Mesendoderm (in vitro differentiated cells): ENCODE measurements at regions not wholly inside any gene's neighbourhood (a gene's known extent, or its start where the extent isn't known, plus 50 kb on each side); places are given as distances from the start of the nearest gene placed in this dataset.

Experiments
- DNase-seq: peaks from one replicate; pipeline ENCODE4 v3.0.0; 2013
- H2AK5ac ChIP-seq: 2 replicates; pipeline ENCODE4 v1.6.1; 2013; ENCODE audit warnings: low read length, inconsistent platforms
- H2BK120ac ChIP-seq: 2 replicates; pipeline ENCODE4 v1.6.1; 2013; ENCODE audit warnings: low read depth, mild to moderate bottlenecking, low read length, moderate library complexity, mixed read lengths
- H2BK15ac ChIP-seq: replicated peaks from 2 replicates; pipeline ENCODE4 v1.6.1; 2013; ENCODE audit warnings: low read depth, mild to moderate bottlenecking, moderate library complexity
- H2BK5ac ChIP-seq: 2 replicates; pipeline ENCODE4 v1.6.1; 2013; ENCODE audit warnings: low read length, inconsistent platforms
- H3K18ac ChIP-seq: 2 replicates; pipeline ENCODE4 v1.6.1; 2013; ENCODE audit warnings: mild to moderate bottlenecking, low read length, mixed read lengths
- H3K23ac ChIP-seq: one replicate; pipeline ENCODE4 v1.6.1; 2013; ENCODE audit warnings: low read length
- H3K27ac ChIP-seq: 2 replicates; pipeline ENCODE4 v1.5.1; 2013; ENCODE audit warnings: low read depth, mild to moderate bottlenecking, inconsistent platforms, low read length, moderate library complexity
- H3K27me3 ChIP-seq: 2 replicates; pipeline ENCODE4 v1.6.1; 2013; ENCODE audit warnings: low read length, control low read depth, mild to moderate bottlenecking, inconsistent platforms; ENCODE audit not compliant: insufficient read depth, poor library complexity
- H3K36me3 ChIP-seq: 2 replicates; pipeline ENCODE4 v1.6.1; 2013; ENCODE audit warnings: low read length, inconsistent platforms; ENCODE audit not compliant: control insufficient read depth, insufficient read depth
- H3K4ac ChIP-seq: one replicate; pipeline ENCODE4 v1.6.1; 2013; ENCODE audit warnings: low read depth, mild to moderate bottlenecking, low read length, moderate library complexity
- H3K4me1 ChIP-seq: 2 replicates; pipeline ENCODE4 v1.6.1; 2013; ENCODE audit warnings: low read depth, low read length, inconsistent platforms; ENCODE audit not compliant: control insufficient read depth
- H3K4me2 ChIP-seq: 2 replicates; pipeline ENCODE4 v1.6.1; 2013; ENCODE audit warnings: low read length
- H3K4me3 ChIP-seq: 2 replicates; pipeline ENCODE4 v1.5.1; 2013; ENCODE audit warnings: mild to moderate bottlenecking, low read length
- H3K56ac ChIP-seq: one replicate; pipeline ENCODE4 v1.6.1; 2013; ENCODE audit warnings: low read length
- H3K79me1 ChIP-seq: 2 replicates; pipeline ENCODE4 v1.6.1; 2013; ENCODE audit warnings: low read length, inconsistent platforms
- H3K79me2 ChIP-seq: 2 replicates; pipeline ENCODE4 v1.6.1; 2013; ENCODE audit warnings: mild to moderate bottlenecking, low read length; ENCODE audit not compliant: control insufficient read depth, insufficient read depth
- H3K9ac ChIP-seq: 2 replicates; pipeline ENCODE4 v1.6.1; 2013; ENCODE audit warnings: low read length, inconsistent platforms
- H4K5ac ChIP-seq: one replicate; pipeline ENCODE4 v1.6.1; 2013; ENCODE audit warnings: low read length
- H4K8ac ChIP-seq: one replicate; pipeline ENCODE4 v1.6.1; 2013; ENCODE audit warnings: low read depth, mild to moderate bottlenecking, control low read depth, low read length, moderate library complexity
- WGBS: extraction: QIAGEN DNeasy Blood & Tissue Kit; methylation state at CpG from one replicate; pipeline ENCODE4 v1.1.7; 2013; ENCODE audit warnings: low lambda C conversion rate, missing lambda C conversion rate; ENCODE audit not compliant: insufficient coverage; ENCODE audit errors: extremely low coverage; 5-methylcytosine and 5-hydroxymethylcytosine counted together

DNA sequence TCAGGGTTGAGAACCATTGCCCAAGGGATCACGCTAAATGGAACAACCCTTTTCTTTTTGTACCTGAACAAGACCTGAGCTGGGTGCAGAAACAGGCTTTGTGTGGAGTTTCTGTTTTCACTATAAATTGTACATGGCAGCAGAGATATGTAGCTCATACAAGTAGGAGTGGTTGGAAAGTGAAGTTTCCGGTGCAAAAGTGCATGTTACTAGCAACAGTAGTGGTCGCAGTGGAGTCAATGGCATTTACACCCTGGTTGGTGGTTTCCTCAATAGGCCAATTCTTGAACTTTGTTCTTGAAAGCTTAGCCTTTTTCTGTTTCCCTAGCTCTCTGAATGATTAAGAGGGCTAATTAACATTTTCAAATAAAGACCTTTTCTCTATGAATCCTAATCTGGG lies 170.7 kb downstream of the NEBL start:
- Histone ChIP-seq H3K79me2 (no peaks in the 10 kb centered on the region), H3K27ac (no peak overlapping the region), H3K9ac (no peak overlapping the region), H3K23ac (no peak overlapping the region), H3K4ac (no peak overlapping the region), H3K4me1 (no peaks in the 10 kb centered on the region), H3K36me3 (no peaks in the 10 kb centered on the region), H2BK5ac (no peak overlapping the region), H3K4me3 (no peak overlapping the region), H3K79me1 (no peaks in the 10 kb centered on the region), H3K18ac (no peak overlapping the region), H2BK15ac (no peak overlapping the region), H3K27me3 (no peaks in the 10 kb centered on the region), H2AK5ac (no peak overlapping the region), H3K56ac (no peak overlapping the region), H4K5ac (no peak overlapping the region), H4K8ac (no peak overlapping the region), H2BK120ac (no peak overlapping the region), H3K4me2 (no peak overlapping the region)
- no peak for DNase-seq
- WGBS: no CpG with 5 or more reads among the region's 3 CpGs

DNA sequence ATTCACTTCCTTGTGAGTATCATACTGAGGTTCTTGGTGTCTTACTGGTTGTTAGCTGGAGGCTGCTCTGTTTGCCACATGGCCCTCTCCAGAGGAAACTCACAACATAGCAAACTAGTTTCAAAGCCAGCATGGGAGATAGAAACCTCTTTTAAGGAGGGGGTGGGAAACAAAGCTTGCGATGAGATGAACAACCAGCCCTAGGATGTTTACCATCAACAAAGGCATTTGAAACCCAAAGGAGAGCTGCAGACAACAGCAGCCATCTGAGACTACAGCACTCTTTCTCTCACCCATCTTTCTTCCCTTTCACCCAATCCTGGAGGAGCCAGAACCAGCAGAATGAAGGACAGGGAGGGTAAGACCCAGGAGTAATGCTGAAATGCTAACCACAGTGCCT lies 182.1 kb downstream of the NEBL start:
- H3K56ac ChIP-seq: no peak overlapping the region
- H3K4ac ChIP-seq: no peak overlapping the region
- no peak overlapping the region for H2BK120ac ChIP-seq
- H3K27me3 ChIP-seq: no peaks in the 10 kb centered on the region
- no peak overlapping the region for H3K27ac ChIP-seq
- H3K9ac ChIP-seq: no peak overlapping the region
- H3K36me3 ChIP-seq: no peaks in the 10 kb centered on the region
- no peak overlapping the region for H3K4me3 ChIP-seq
- no peak overlapping the region for H3K4me2 ChIP-seq
- H3K79me1 ChIP-seq: no peaks in the 10 kb centered on the region
- no peaks in the 10 kb centered on the region for H3K4me1 ChIP-seq
- H3K23ac ChIP-seq: no peak overlapping the region
- DNase-seq: no peak
- H4K5ac ChIP-seq: no peak overlapping the region
- no peak overlapping the region for H3K18ac ChIP-seq
- no peaks in the 10 kb centered on the region for H3K79me2 ChIP-seq
- H4K8ac ChIP-seq: no peak overlapping the region
- no peak overlapping the region for H2BK5ac ChIP-seq
- H2BK15ac ChIP-seq: no peak overlapping the region
- WGBS: no CpG with 5 or more reads among the region's 1 CpG
- no peak overlapping the region for H2AK5ac ChIP-seq

DNA sequence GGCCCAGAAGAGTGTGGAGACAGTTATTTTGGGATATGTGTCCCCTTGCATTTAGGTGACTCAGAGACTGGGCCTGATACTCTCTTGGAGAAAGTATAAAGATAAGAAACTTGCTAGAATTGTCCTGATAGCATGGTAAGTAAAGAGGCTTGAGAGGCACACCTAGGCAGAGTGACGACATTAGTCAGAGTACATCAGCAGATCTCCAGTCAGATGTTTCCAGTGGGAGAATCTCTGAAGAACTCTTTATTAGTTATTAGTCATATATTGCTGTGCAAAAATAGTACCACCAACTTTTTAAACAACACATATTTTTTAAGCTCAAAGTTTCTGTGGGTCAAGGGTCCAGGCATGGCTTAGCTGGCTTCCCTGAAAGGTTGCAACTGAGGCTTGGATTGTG lies 182.6 kb downstream of the NEBL start:
- Histone ChIP-seq H3K23ac (no peak overlapping the region), H3K9ac (no peak overlapping the region), H2BK5ac (no peak overlapping the region), H3K27ac (no peak overlapping the region), H3K18ac (no peak overlapping the region), H3K4me1 (no peaks in the 10 kb centered on the region), H3K4me2 (no peak overlapping the region), H3K4ac (no peak overlapping the region), H4K8ac (no peak overlapping the region), H2BK120ac (no peak overlapping the region), H3K27me3 (no peaks in the 10 kb centered on the region), H2BK15ac (no peak overlapping the region), H3K79me1 (no peaks in the 10 kb centered on the region), H2AK5ac (no peak overlapping the region), H3K4me3 (no peak overlapping the region), H3K56ac (no peak overlapping the region), H3K36me3 (no peaks in the 10 kb centered on the region), H4K5ac (no peak overlapping the region), H3K79me2 (no peaks in the 10 kb centered on the region)
- no CpG with 5 or more reads among the region's 1 CpG for WGBS
- no peak for DNase-seq

DNA sequence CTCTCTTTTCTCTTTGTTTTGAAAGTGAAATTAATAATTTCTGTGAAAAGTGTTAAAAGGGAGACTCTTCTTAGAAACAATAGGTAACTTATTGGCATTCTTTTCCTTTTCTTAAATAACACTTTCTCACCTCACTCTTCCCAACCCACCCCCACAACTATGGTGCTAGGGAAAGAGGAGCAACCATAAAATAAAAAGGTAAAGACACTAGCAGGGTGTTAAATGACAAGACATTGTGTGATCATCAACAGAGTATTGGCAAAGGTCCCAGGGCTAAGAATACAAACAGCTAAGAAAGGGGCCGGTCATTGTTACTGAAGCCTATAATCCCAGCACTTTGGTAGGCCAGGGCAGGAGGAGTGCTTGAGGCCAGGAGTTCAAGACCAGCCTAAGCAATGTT lies 183.7 kb downstream of the NEBL start:
- H2BK5ac ChIP-seq: no peak overlapping the region
- no peak overlapping the region for H3K4me3 ChIP-seq
- no peaks in the 10 kb centered on the region for H3K79me1 ChIP-seq
- H4K5ac ChIP-seq: no peak overlapping the region
- no peak overlapping the region for H3K23ac ChIP-seq
- H2BK15ac ChIP-seq: no peak overlapping the region
- H2AK5ac ChIP-seq: no peak overlapping the region
- no peaks in the 10 kb centered on the region for H3K79me2 ChIP-seq
- H3K27me3 ChIP-seq: no peaks in the 10 kb centered on the region
- no peak overlapping the region for H3K9ac ChIP-seq
- H3K56ac ChIP-seq: no peak overlapping the region
- DNase-seq: no peak
- no peak overlapping the region for H3K4me2 ChIP-seq
- H3K18ac ChIP-seq: no peak overlapping the region
- H3K4ac ChIP-seq: no peak overlapping the region
- no peaks in the 10 kb centered on the region for H3K36me3 ChIP-seq
- no CpG with 5 or more reads among the region's 1 CpG for WGBS
- no peaks in the 10 kb centered on the region for H3K4me1 ChIP-seq
- no peak overlapping the region for H3K27ac ChIP-seq
- no peak overlapping the region for H4K8ac ChIP-seq
- no peak overlapping the region for H2BK120ac ChIP-seq

DNA sequence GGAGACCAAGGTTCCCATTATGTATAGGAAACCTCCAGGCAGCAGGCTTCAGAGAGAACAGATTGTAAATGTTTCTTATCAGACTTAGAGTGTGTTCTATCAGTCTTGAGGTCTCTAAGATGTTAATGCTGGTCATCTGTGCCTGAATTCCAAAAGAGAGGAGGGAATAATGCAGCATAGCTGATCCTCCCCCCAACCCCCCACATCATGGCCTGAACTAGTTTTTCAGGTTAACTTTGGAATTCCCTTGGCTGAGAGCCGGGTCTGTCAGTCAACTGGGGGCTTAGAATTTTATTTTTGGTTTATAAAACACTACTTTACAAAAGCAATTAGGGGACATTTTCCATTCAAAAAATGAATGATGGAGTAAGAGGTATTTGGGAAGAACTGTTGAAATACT lies 184.3 kb downstream of the NEBL start:
- H3K36me3 ChIP-seq: no peaks in the 10 kb centered on the region
- no peaks in the 10 kb centered on the region for H3K79me1 ChIP-seq
- no peak overlapping the region for H3K56ac ChIP-seq
- H3K27me3 ChIP-seq: no peaks in the 10 kb centered on the region
- H3K79me2 ChIP-seq: no peaks in the 10 kb centered on the region
- WGBS: no CpG with 5 or more reads among the region's 1 CpG
- no peak overlapping the region for H2AK5ac ChIP-seq
- H3K4me2 ChIP-seq: no peak overlapping the region
- no peak overlapping the region for H4K8ac ChIP-seq
- H3K4ac ChIP-seq: no peak overlapping the region
- no peak overlapping the region for H3K4me3 ChIP-seq
- no peak overlapping the region for H3K18ac ChIP-seq
- H2BK120ac ChIP-seq: no peak overlapping the region
- no peaks in the 10 kb centered on the region for H3K4me1 ChIP-seq
- H4K5ac ChIP-seq: no peak overlapping the region
- H3K27ac ChIP-seq: no peak overlapping the region
- H2BK5ac ChIP-seq: no peak overlapping the region
- no peak overlapping the region for H3K23ac ChIP-seq
- H3K9ac ChIP-seq: no peak overlapping the region
- no peak overlapping the region for H2BK15ac ChIP-seq
- DNase-seq: peak; percentile 54

DNA sequence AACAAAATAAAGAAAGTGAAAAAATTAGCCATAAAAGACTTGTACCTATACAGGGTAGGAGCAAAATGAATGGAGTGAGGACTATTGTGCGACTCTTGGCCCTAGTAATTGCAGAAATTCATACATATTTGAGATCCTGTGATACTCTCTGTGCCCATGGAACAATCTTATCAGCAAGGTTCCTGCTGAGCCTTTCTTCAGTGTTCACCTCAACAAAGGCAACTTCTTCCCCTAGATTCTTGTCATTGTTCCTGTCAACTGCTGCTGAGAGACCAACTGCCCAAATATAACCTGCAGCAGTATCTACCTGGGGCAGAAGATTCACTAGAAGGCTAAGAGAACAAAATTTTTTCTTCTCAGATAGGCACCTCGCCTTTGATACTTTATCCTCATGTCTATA lies 187.4 kb downstream of the NEBL start:
- Histone ChIP-seq H2BK120ac (no peak overlapping the region), H3K4me2 (no peak overlapping the region), H3K23ac (no peak overlapping the region), H3K36me3 (no peaks in the 10 kb centered on the region), H3K4me1 (no peaks in the 10 kb centered on the region), H2BK5ac (no peak overlapping the region), H3K27ac (no peak overlapping the region), H3K4ac (no peak overlapping the region), H2BK15ac (no peak overlapping the region), H3K9ac (no peak overlapping the region), H3K79me2 (no peaks in the 10 kb centered on the region), H4K8ac (no peak overlapping the region), H2AK5ac (no peak overlapping the region), H4K5ac (no peak overlapping the region), H3K18ac (no peak overlapping the region), H3K27me3 (no peaks in the 10 kb centered on the region), H3K79me1 (no peaks in the 10 kb centered on the region), H3K56ac (no peak overlapping the region), H3K4me3 (no peak overlapping the region)
- no CpG with 5 or more reads among the region's 2 CpGs for WGBS
- DNase-seq: peak; percentile 84
